HG03521 (cell line): ENCODE measurements at regions not wholly inside any gene's neighbourhood (a gene's known extent, or its start where the extent isn't known, plus 50 kb on each side); places are given as distances from the start of the nearest gene placed in this dataset.
"Not testable (repeated sequence)": the region's sequence is repeated elsewhere in the genome, so short reads cannot be mapped to it uniquely, and the experiment has no call there.

Source experiments
- ATAC-seq: cut with Tn5 transposase; IDR thresholded peaks from one replicate; pipeline ENCODE4 v1.9.1; 2021; ENCODE audit warnings: mild to moderate bottlenecking, moderate library complexity; ENCODE audit not compliant: unreplicated experiment

DNA sequence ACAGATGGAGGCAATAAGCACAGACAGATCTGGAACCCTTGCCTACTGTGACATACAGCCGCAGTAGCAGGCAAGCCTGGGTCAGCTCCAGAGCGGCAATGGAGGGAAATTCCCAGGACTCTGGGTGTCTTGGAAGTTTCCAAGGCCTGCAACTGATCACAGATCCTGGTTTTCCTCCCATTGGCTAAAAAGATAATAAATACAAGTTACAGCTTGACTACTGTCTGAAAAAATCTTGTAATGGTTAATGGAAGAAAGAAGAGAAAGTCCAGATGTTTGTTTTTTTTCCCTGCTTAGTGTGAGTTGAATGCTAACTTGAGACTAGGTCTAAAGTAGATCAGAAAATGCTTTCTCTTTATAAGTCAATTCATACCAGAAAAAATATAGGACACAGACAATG is 307.6 kb downstream of the ALDH8A1 start:
- no peak for ATAC-seq

DNA sequence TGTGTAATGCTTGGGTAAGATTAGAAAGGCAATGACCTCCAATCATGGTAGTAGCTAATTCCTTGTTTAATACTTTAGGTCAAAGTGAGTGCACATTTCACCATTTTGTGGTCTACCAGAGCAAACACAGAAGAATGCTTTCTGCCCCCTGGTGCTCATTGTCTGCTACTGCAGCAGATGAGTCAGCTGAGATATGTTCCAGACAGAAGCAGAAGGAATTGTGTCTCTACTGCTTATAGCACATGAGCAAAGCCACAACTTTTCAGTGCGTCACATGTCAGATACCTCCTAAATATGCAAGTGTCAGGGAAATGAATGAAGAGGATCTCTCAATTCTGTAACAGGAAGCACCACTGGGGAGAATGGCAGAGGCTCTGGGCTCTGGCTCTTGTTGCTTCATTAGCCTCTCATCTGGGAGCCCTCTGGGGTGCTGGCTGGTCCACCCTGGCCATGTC is 308.9 kb downstream of the ALDH8A1 start:
- peak; percentile 69 for ATAC-seq

DNA sequence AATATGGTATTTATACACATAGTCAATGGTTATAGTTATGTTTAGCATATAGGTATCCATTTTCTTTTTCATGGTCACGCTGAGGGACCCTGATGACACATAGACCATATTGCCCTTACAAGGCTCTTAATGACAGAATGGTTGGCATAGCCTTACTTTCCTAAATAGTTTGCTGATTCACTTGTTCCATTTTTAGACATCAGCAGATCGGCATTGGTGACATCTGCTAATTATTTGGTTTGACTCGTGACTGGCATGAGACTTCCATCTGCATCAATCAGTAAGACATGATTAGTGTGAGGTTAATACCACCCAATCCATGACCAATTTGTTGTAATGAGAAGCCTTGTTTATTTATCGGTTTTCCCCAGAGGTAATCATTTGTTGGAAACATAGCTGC is 309.7 kb downstream of the ALDH8A1 start:
- no peak for ATAC-seq

DNA sequence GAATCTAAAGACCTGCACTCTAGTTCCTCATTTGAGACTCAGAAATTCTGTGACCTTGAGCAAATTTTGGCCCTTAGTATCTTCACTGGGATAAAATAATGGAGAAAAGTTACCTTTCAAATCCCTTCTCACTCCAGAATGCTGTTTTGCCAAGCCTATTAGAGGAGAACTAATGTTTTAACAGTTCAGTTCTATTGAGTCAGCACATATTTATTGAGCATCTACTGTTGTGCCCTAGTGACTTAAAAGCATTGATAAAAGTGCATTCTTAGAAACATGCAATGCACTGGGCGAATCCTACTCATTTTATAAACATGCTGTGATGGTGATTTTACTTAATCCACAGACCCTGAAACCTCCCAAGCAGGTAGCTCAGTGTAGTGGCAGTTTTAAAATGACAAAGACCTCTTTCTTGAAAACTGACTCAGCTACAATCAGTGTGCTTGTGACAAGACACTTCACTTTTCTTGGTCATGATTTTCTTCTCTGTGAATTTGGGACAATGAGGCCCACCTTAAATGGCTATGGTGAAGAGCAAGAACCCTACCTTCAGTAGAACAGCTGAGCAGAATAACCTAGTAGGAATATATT is 312.0 kb downstream of the ALDH8A1 start:
- ATAC-seq: no peak

DNA sequence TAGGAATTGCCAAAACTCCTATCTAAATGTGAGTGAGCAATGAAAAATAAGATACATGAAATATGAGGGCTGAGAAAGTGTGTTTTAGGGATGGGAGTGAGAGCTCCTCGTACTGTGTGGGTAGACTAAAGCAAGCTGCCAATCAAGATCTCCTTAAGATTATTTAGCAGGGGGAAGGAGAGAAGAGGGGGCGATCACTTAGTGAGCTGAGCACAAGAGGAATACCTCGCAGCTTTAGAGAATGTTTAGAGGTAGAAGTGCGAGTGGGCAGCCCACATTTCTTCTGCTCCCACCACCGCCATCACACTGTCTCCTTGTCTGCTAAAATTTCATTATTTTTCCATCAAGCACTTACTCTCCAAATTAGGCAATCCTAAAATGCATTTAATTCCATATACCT is 312.6 kb downstream of the ALDH8A1 start:
- no peak for ATAC-seq

DNA sequence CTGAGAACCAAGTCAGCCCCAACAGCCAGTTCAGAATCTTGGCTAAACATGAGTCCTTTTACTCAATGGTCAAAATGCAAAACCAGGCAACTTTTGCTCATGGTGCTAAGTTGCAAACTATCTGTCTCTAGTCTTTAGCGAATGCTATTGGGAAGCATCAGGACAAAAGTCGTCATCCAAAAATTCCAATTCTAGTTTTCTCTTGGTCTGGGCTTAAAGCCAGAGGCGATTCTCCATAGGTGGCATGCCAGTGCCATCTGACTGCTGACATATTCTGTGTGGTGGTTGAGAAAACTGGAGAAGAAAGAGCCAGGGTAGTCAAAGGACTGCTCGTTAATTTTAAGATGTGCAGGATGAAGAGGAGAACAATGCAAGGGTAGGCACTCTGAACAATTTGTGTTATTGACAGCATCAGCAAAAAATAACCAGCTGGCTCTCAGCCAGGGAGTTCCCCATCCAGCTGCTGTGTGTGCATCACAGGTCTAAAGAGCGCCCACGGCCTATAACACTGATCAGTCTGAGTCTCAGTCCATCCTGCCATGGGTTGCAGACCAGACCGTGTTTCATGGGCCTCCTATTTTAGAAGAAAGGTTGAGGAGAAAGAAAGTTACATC is 313.6 kb downstream of the ALDH8A1 start:
- no peak for ATAC-seq

DNA sequence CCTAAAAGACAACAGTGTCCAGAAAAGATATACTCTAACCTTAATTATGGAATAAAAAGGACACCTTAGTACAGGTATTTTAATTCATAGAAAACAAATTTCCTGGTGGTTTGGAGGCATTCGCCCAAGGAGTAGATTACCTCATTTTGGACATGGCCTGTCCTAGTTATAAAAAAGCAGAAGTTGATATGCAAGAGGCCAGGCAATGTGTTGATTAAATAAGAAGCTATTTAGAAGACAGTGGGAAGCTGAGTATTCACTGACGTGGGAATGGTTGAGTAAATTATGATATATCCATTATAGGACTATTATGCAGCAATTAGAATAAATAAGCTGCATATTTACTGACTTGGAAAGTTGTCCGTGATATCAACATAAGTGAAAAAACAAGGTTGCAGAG is 314.9 kb downstream of the ALDH8A1 start:
- no peak for ATAC-seq

DNA sequence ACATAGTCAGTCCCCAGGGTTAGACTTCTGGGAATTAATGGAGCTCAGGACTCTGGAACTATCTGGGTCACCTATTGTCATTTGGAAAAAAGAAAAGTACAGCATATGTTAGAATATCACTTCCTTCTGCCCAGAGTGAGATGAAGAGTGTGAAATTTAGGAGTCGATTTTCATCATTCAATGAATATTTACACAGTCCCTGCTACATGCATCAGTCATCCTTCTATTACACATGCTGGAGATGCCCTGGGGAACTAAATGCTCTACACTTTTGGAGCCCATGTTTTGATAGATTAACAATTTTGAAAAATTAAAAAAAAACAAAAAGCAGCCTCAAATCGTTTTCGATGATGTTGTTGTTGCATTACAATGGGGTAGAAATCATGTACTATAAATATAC is 315.4 kb downstream of the ALDH8A1 start:
- ATAC-seq: no peak

DNA sequence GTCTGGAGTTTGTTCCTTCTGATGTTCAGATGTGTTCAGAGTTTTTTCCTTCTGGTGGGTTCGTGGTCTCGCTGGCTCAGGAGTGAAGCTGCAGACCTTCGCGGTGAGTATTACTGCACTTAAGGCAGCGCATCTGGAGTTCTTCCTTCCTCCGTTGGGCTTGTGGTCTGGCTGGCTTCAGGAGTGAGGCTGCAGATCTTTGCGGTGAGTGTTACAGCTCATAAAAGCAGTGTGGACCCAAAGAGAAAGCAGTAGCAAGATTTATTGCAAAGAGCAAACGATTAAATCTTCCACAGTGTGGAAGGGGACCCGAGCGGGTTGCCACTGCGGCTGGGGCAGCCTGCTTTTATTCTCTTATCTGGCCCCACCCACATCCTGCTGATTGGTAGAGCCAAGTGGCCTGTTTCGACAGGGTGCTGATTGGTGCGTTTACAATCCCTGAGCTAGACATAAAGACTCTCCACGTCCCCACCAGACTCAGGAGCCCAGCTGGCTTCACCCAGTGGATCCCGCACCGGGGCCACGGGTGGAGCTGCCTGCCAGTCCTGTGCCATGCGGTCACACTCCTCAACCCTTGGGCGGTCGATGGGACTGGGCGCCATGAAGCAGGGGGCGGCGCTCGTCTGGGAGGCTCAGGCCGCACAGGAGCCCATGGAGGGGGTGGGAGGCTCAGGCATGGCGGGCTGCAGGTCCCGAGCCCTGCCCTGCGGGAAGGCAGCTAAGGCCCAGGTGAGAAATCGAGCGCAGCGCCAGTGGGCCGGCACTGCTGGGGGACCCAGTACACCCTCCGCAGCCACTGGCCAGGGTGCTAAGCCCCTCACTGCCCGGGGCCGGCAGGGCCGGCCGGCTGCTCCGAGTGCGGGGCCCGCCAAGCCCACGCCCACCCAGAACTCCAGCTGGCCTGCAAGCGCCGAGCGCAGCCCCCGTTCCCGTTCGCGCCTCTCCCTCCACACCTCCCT is 315.3 kb upstream of the SGK1 start:
- not testable (repeated sequence) for ATAC-seq

DNA sequence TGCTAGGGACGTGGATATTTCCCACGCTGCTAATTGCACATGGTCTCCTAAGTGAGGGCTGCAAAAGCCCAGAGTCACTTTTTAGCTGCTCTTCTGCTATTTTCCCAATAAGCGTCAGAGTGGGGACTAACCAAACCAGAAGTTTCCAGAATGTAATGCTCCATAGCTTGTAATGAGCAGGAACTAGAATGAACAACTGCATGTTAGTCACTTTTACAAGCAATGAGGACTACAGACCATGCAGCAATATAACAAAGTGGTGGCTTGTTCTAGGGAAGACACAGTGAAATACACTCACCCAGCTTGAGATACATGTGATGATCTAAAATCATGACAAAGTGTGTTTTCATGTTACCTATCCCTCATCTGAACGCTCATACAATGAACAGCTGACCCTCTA is 314.1 kb upstream of the SGK1 start:
- no peak for ATAC-seq

DNA sequence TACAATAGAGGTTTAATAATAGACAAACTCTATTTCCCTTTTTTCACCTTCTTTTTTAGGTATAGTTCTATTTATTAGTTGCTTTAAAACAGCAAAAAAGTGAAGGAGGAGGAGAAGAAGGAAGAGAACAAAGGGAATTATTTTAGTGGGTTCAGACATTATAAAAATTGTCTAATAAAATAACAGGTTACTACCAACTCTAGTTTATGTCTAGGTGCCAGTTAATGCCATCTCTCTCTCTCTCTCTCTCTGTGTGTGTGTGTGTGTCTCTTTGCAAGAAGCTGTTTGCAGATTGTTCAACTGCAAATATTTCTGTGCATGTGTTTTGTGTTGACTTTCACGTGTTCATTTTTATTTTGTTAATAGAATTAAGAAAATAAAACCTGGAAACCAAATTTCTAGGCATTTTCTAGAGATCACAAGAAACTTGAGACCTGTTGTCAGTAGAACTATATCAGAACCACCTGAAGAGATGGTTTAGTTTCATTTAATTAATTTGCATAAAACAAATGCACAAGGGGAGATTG is 313.5 kb upstream of the SGK1 start:
- ATAC-seq: no peak

DNA sequence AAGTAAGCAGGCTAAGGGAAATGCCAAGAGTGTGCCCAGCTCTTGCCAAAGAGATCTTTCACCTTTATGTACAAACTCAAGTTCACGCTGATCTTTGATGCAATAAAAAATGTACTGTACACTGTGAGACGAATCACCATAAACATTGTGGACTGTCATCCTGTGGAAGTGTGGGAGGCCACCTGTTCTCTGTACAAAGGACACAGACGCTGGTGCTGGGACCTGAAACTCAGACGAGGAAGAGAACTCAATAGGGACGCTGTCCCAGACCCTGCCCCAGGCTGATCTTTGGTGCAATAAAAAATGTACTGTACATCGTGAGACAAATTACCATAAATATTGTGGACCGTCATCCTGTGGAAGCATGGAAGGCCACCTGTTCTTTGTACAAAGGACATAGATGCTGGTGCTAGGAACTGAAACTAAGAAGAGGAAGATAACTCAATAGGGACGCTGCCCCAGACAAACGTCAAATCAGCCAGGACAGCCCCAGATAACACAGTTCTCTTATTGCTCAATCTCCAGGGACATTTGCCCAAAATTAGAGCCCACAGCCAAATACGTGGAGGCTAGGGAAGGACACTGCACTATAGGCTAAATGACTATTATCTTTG is 312.7 kb upstream of the SGK1 start:
- ATAC-seq: no peak

DNA sequence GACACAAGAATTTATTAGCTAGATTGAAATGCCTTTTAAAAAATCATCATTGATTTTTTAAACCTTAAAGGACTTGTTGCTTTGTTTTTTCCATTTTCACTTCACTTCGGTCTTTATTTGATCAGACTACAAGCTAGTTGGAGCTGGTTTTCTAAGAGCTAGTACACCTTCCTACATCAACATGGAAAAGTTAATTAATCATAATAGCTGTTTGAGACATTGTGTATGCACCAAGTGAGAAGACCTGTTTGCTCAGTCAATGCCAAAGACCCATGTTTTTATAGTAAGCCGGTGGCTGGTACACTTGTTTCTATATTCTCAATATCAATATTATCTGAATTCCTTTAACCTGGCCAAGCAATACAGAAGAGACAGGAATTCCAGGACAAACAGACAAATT is 310.2 kb upstream of the SGK1 start:
- no peak for ATAC-seq

DNA sequence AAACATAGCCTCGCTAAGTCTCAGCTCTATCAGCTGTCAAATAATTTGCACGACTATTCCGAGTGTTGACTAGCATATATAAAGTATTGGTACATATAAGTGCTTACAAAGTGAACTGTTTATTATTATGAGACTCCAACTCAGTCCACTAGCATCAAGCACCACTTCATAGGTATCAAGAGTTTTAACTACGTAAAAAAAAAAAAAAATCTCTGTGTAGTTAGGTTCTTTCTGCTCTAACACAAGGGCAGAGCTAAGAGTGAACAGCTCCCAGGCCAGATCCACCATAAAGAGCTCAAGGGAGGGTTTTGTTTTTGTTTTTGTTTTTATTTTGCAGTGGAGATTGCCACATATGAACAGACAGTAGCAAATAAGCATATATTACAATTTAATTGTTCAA is 309.8 kb upstream of the SGK1 start:
- ATAC-seq: no peak

DNA sequence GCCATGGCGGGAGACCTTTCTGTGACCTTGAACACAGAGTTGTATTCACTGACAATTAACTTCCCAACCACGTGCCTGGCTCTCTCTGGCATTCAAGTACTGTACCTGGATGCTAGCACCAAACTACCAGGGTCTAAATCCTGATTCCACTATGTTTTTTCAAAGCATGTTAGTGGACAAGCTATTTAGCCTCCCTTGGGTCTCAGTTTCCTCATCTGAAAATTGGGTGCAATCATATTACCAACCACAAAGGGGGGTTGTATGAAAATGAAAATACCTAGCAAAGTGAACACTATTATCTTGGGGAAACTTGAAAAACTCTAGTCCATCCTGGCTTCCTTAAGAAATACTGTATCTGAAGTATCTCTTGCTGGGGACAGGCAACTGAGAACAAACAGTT is 308.7 kb upstream of the SGK1 start:
- ATAC-seq: no peak

DNA sequence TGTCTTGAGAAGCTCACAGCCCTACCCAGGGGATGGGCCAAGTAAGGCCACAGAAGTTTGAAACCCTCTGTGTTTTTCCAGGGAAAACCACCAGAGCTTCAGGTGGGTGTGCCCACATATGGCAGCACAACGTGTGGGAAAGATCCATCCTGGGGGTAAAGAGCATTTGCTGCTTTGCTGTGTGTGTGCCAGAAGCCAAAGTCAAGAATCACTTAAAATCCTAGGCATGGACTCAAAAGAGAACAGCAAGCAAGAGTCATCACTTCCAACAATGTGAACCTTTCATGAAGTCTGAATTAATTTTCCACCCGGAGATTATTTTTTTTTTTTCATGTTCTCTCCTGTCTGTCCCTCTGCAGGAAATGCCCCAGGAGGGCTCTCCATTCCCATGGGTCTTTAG is 308.2 kb upstream of the SGK1 start:
- ATAC-seq: no peak

DNA sequence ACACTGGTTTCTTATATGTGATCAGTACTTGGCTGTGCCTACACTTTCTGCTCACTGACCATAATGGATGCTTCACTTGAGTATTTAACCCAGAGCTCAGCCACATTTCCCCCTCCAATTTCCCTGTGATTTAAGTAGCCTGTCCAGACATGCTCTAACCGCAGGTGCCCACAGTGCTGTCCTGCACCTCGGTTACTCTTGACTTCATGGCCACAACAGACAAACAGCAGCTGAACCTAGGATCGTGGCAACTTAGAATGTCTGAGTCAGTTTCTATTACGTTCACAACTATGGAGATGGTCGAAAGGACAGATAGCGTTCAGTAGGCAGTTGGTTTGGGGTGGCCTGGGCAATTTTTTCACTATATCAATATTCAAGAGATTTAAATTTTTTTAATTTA is 306.9 kb upstream of the SGK1 start:
- no peak for ATAC-seq

DNA sequence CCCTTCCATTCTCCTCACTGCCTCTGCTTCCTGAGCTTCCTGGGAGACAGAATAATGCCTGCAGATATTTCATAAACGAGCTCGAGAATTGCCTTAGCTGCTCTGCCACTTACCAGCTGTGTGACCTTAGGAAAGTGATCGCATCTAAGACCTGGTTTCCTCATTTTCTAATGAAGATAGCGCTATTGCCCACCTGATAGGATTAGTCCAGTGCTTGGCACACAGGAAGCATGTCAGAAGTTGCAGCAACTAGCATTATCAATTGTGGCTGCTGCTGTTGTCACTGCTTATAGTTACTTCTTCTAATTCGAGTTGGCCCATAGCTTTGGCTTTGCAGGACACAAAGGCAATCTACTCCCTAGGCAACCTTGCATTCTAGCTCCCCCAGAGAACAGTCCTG is 305.5 kb upstream of the SGK1 start:
- ATAC-seq: no peak

DNA sequence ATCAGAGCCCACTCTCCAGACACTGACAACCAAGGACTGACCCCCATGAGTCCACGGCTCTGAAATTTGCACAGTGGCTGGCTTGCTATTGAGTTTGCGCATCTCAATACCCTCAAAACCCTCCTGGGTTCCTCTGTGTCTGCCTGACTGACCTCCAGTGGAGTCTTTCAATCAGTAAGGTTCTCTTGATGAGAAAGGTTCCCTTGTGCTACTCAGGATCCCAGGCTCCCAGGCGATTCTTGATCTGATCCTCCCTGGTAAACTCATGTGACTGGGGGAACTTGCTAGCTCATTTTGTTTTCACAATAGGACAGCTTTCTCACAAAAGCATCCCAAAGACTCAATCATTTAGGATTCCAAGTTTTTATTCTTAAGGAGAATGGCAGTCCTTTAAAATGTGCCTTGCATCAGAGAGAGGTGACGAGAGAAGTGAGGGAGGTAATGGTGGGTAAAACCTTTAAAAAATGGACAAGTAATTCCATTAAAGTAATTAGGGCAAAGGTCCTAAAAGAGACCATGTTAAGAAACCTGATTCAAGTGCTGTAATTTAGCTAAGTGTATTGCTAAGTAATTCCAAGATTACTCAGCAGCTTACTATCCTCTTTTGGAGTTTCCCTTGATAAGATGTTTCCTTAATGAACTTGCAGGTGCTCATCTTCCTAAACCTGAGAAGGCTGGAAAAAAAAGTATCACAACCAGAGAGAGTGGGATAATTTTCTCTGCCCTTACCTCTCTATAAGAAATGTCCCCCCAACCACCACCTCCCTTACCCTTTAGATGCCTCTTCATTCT is 304.7 kb upstream of the SGK1 start:
- ATAC-seq: no peak

DNA sequence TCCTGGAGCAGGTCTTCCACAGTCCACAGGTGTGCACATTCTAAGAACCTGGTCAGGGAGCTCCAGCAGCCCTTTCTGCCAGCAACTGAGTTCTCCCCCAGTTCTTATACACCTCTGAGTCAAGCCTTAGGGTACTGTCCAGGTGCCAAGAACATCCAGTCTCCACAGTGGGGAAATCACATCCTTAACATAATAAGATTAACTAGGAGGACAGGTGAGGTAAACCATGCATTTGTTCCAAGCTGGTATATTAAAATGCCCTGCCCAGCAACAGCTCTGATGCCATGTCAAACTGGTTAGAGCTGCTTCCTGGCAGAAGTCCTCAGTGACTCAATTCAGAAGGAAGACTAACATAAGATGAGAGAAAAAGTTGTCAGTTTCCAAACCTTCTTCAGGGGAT is 303.9 kb upstream of the SGK1 start:
- ATAC-seq: no peak

DNA sequence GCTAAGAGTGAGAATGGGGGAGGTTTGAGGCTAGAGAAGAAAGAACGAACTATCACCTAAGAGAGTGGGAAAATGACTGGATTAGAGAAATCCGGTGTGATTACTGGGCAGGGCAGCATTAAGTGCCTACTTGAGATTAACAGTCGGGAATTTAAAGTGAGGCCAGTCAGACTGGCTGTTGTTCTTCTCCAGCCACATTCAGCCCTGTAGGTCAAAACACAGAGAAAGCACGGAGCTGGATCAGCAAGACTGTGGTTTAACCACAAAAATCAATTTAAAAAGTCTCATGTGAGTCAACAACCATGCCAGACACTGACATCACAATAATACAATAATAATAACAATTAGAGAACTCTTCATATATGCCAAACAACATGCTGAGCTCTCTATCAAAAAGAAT is 301.9 kb upstream of the SGK1 start:
- ATAC-seq: no peak
